ENCODE measurements at regions not wholly inside any gene's neighbourhood (a gene's known extent, or its start where the extent isn't known, plus 50 kb on each side); places are given as distances from the start of the nearest gene placed in this dataset.
"Not testable (repeated sequence)": the region's sequence is repeated elsewhere in the genome, so short reads cannot be mapped to it uniquely, and the experiment has no call there.

DNA sequence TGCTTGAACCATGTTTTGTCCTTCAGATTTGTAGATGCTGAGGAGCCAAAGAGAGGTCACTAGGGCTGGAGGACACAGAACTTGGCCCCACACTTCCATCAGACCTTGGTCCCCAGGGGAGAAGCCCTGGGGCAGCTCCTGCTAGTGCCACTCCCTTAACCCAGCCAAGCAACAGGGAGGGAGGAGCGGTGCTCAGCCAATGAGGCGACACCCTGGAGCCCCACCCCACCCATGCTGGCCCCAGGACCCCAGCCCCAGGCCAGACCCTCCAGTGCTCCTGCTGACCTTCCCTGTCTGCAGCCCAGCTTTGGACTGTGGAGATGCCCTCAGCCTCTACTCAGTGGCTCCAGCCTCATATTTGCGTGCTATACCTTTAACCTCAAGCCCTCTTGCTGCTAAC lies 942.4 kb downstream of the SPATA31A6 start:
- not testable (repeated sequence) for TF ChIP-seq POU6F1 (CRISPR knock-in tag; IDR thresholded peaks at IDR 0.05; ENCODE audit: borderline replicate concordance, low read depth); CSDC2 (CRISPR knock-in tag; IDR thresholded peaks at IDR 0.05)

Data from SK-N-SH treated with all-trans-retinoic acid at 6 μM for 48 hours (cell line).